Neural cell (in vitro differentiated cells): ENCODE measurements at regions not wholly inside any gene's neighbourhood (a gene's known extent, or its start where the extent isn't known, plus 50 kb on each side); places are given as distances from the start of the nearest gene placed in this dataset.

ENCODE experiments used
- H2AFZ ChIP-seq: fragments of 200-600, 300-800 bp; sonication (generic), shearing (Covaris generic); 2 replicates; pipeline ENCODE4 v1.6.0; 2014; ENCODE audit warnings: low read depth, mild to moderate bottlenecking, antibody characterized with exemption, low read length, moderate library complexity
- H3F3A ChIP-seq: fragments of 200-600 bp; shearing (Covaris generic); 2 replicates; pipeline ENCODE4 v1.6.1; 2016; ENCODE audit warnings: mild to moderate bottlenecking, moderate library complexity, mixed read lengths, antibody characterized with exemption, low read length; ENCODE audit not compliant: insufficient read depth, poor library complexity, severe bottlenecking
- H3K27ac ChIP-seq: fragments of 200-600, 300-800 bp; sonication (generic), shearing (Covaris generic); 2 replicates; pipeline ENCODE4 v1.5.1; 2014; ENCODE audit warnings: mild to moderate bottlenecking, low read length, moderate library complexity
- H3K27me3 ChIP-seq: fragments of 300-800, 200-600 bp; sonication (generic), shearing (Covaris generic); 2 replicates; pipeline ENCODE4 v1.6.0; 2014; ENCODE audit warnings: mild to moderate bottlenecking, low read depth, low read length, moderate library complexity; ENCODE audit not compliant: insufficient read depth
- H3K36me3 ChIP-seq: fragments of 300-800, 200-600 bp; sonication (generic), shearing (Covaris generic); 2 replicates; pipeline ENCODE4 v1.5.1; 2014; ENCODE audit warnings: mild to moderate bottlenecking, antibody characterized with exemption, low read length, moderate library complexity; ENCODE audit not compliant: insufficient read depth
- H3K4me2 ChIP-seq: fragments of 300-800, 200-600 bp; sonication (generic), shearing (Covaris generic); 2 replicates; pipeline ENCODE4 v1.6.0; 2014; ENCODE audit warnings: mild to moderate bottlenecking, low read length
- H3K4me3 ChIP-seq: fragments of 300-800, 200-600 bp; sonication (generic), shearing (Covaris generic); 2 replicates; pipeline ENCODE4 v1.5.1; 2014; ENCODE audit warnings: mild to moderate bottlenecking, low read length, moderate library complexity
- H3K79me2 ChIP-seq: fragments of 200-600 bp; shearing (Covaris generic); replicated peaks from 2 replicates; pipeline ENCODE4 v1.6.0; 2014; ENCODE audit warnings: mild to moderate bottlenecking, low read length, moderate library complexity; ENCODE audit not compliant: insufficient read depth
- H3K9ac ChIP-seq: fragments of 300-800, 200-600 bp; sonication (generic), shearing (Covaris generic); 2 replicates; pipeline ENCODE4 v1.6.1; 2016; ENCODE audit warnings: mild to moderate bottlenecking, low read length, mixed read lengths
- H3K9me2 ChIP-seq: fragments of 200-600 bp; shearing (Covaris generic); 2 replicates; pipeline ENCODE4 v1.6.1; 2016; ENCODE audit warnings: mild to moderate bottlenecking, low read length, mixed read lengths; ENCODE audit not compliant: insufficient read depth
- H3K9me3 ChIP-seq: fragments of 200-600, 300-800 bp; sonication (generic), shearing (Covaris generic); 2 replicates; pipeline ENCODE4 v1.6.1; 2016; ENCODE audit warnings: mild to moderate bottlenecking, mixed run types, low read length, moderate library complexity, mixed read lengths
- H4K20me1 ChIP-seq: fragments of 200-600 bp; shearing (Covaris generic); 2 replicates; pipeline ENCODE4 v1.6.1; 2016; ENCODE audit warnings: mild to moderate bottlenecking, mixed run types; ENCODE audit not compliant: insufficient read depth
- CTCF ChIP-seq: fragments of 450-650 bp; IDR thresholded peaks from 2 replicates; pipeline ENCODE4 v1.5.1; 2014; ENCODE audit warnings: antibody characterized with exemption, mild to moderate bottlenecking, moderate library complexity; ENCODE audit not compliant: poor library complexity, severe bottlenecking
- EP300 ChIP-seq: fragments of 450-650 bp; conservative IDR thresholded peaks from 2 replicates; pipeline ENCODE4 v1.6.1; 2014; ENCODE audit warnings: antibody characterized with exemption, mild to moderate bottlenecking, moderate library complexity; ENCODE audit not compliant: poor library complexity, severe bottlenecking
- EZH2 ChIP-seq: fragments of 200-600, 300-800 bp; shearing (Covaris generic), sonication (generic); IDR thresholded peaks from 2 replicates; pipeline ENCODE4 v1.6.1; 2014; ENCODE audit warnings: antibody characterized with exemption, low read length, borderline replicate concordance, mild to moderate bottlenecking; ENCODE audit not compliant: insufficient read depth, poor library complexity, severe bottlenecking
- MXI1 ChIP-seq: fragments of 450-650 bp; conservative IDR thresholded peaks from 2 replicates; pipeline ENCODE4 v1.6.1; 2014; ENCODE audit warnings: antibody characterized with exemption, mild to moderate bottlenecking; ENCODE audit not compliant: poor library complexity, severe bottlenecking
- POLR2AphosphoS5 ChIP-seq: IDR thresholded peaks from 2 replicates; pipeline ENCODE4 v1.6.1; 2012
- RAD21 ChIP-seq: fragments of 450-650 bp; conservative IDR thresholded peaks from 2 replicates; pipeline ENCODE4 v1.6.1; 2014; ENCODE audit warnings: antibody characterized with exemption, mild to moderate bottlenecking, moderate library complexity
- REST ChIP-seq: IDR thresholded peaks from 2 replicates; pipeline ENCODE4 v1.6.1; 2012; ENCODE audit warnings: borderline replicate concordance
- SMC3 ChIP-seq: fragments of 450-650 bp; conservative IDR thresholded peaks from 2 replicates; pipeline ENCODE4 v1.6.1; 2014; ENCODE audit warnings: antibody characterized with exemption, mild to moderate bottlenecking, moderate library complexity; ENCODE audit not compliant: poor library complexity
- TAF1 ChIP-seq: IDR thresholded peaks from 2 replicates; pipeline ENCODE4 v1.6.1; 2012; ENCODE audit warnings: low read depth

GRCh38 chr7:130904792-130905191, 170.8 kb upstream of the KLF14 start:
- Histone ChIP-seq H2AFZ (no peak overlapping the region), H3K36me3 (no peaks in the 10 kb centered on the region), H3K9me2 (no peaks in the 10 kb centered on the region), H3F3A (no peaks in the 10 kb centered on the region), H3K9ac (no peak overlapping the region), H3K27ac (no peak overlapping the region), H3K9me3 (no peaks in the 10 kb centered on the region), H3K4me2 (no peak overlapping the region), H3K4me3 (no peak overlapping the region), H3K27me3 (no peaks in the 10 kb centered on the region), H4K20me1 (no peaks in the 10 kb centered on the region), H3K79me2 (no peaks in the 10 kb centered on the region)
- TF ChIP-seq EP300 = no peak
- no peak for TF ChIP-seq RAD21
- no peak for TF ChIP-seq SMC3
- TF ChIP-seq REST = no peak
- no peak for TF ChIP-seq TAF1
- no peak for TF ChIP-seq MXI1
- TF ChIP-seq POLR2AphosphoS5 = no peak

GRCh38 chr7:130906575-130906974, 172.6 kb upstream of the KLF14 start:
- H3K4me2 ChIP-seq = no peak overlapping the region
- H2AFZ ChIP-seq = no peak overlapping the region
- no peak overlapping the region for H3K9ac ChIP-seq
- H3K9me2 ChIP-seq = no peaks in the 10 kb centered on the region
- H3K9me3 ChIP-seq = no peaks in the 10 kb centered on the region
- no peak overlapping the region for H3K4me3 ChIP-seq
- H3K36me3 ChIP-seq = no peaks in the 10 kb centered on the region
- H3F3A ChIP-seq = no peaks in the 10 kb centered on the region
- no peak overlapping the region for H3K27ac ChIP-seq
- TF ChIP-seq EP300 (no peak), REST (no peak), RAD21 (no peak), SMC3 (no peak), MXI1 (no peak), CTCF (no peak), EZH2 (no peak), TAF1 (no peak), POLR2AphosphoS5 (no peak)
- H3K79me2 ChIP-seq = no peaks in the 10 kb centered on the region
- no peaks in the 10 kb centered on the region for H3K27me3 ChIP-seq
- no peaks in the 10 kb centered on the region for H4K20me1 ChIP-seq
